Esophagus muscularis mucosa (tissue), 4 donors: ENCODE measurements at regions not wholly inside any gene's neighbourhood (a gene's known extent, or its start where the extent isn't known, plus 50 kb on each side); places are given as distances from the start of the nearest gene placed in this dataset.
"Not testable (repeated sequence)": the region's sequence is repeated elsewhere in the genome, so short reads cannot be mapped to it uniquely, and the experiment has no call there.

ENCODE experiments used
- DNase-seq: peaks from one replicate; pipeline ENCODE4 v3.0.0-alpha.2; 2017; ENCODE audit errors: extremely low spot score
- H3K27ac ChIP-seq, 4 donors: fragments of 200-600 bp; sonication (generic); replicated peaks in 1 of 4; 1 replicate in 3 of 4; 2 replicates in 1 of 4; pipeline ENCODE4 v1.5.1; 2016 to 2019; ENCODE audit warnings: mild to moderate bottlenecking in 1 of 4
- H3K27me3 ChIP-seq, 4 donors: fragments of 200-600 bp; sonication (generic); one replicate each; pipeline versions ENCODE4 v1.5.1 to v1.6.0; 2016 to 2019
- H3K36me3 ChIP-seq, 4 donors: fragments of 200-600 bp; sonication (generic); one replicate each; pipeline ENCODE4 v1.5.1; 2016 to 2019
- H3K4me1 ChIP-seq, 4 donors: fragments of 200-600 bp; sonication (generic); one replicate each; pipeline ENCODE4 v1.5.1; 2016 to 2019
- H3K4me3 ChIP-seq, 4 donors: fragments of 200-600 bp; sonication (generic); 1 replicate in 2 of 4; 2 replicates in 2 of 4; pipeline ENCODE4 v1.5.1; 2016 to 2019; ENCODE audit warnings: mild to moderate bottlenecking in 4 of 4, moderate library complexity in 1 of 4
- H3K9me3 ChIP-seq, 4 donors: fragments of 200-600 bp; sonication (generic); 1 replicate in 3 of 4; 2 replicates in 1 of 4; pipeline ENCODE4 v1.5.1; 2016 to 2019
- CTCF ChIP-seq, 3 experiments: fragments of 200-600 bp in 2 of 3; fragments of 450-650 bp in 1 of 3; sonication (generic) in 2 of 3; IDR thresholded peaks; one replicate each; pipeline ENCODE4 v1.5.1; 2017 to 2019; ENCODE audit warnings: antibody characterized with exemption in 3 of 3, mild to moderate bottlenecking in 2 of 3, moderate library complexity in 1 of 3
- EP300 ChIP-seq: sonication (generic); formaldehyde crosslinking; IDR thresholded peaks from one replicate; pipeline ENCODE4 v1.6.1; 2017; ENCODE audit warnings: antibody characterized with exemption
- POLR2A ChIP-seq: fragments of 450-650 bp; IDR thresholded peaks from one replicate; pipeline ENCODE4 v1.6.1; 2017; ENCODE audit warnings: antibody characterized with exemption, moderate library complexity, mild to moderate bottlenecking, low read depth
- POLR2AphosphoS5 ChIP-seq, 2 donors: sonication (generic); formaldehyde crosslinking; IDR thresholded peaks; one replicate each; pipeline ENCODE4 v1.6.1; 2017; ENCODE audit warnings: antibody characterized with exemption in 2 of 2
- WGBS: methylation state at CpG from one replicate; pipeline ENCODE4 v1.1.5; 2018; 5-methylcytosine and 5-hydroxymethylcytosine counted together
- intact Hi-C: fragments of 100-400 bp; cut with DNase I; formaldehyde crosslinking; loops from one replicate; pipeline ENCODE4 v1.15.1; 2023

- intact Hi-C loops, result loop anchor here (5.0 kb wide), 1 partner anchor 1067 kb away; no protein-coding TSS in a partner anchor
- no peaks in the 10 kb centered on the region for H3K9me3 ChIP-seq
- no peak overlapping the region for H3K4me3 ChIP-seq
- no peaks in the 10 kb centered on the region for H3K36me3 ChIP-seq
- no peaks in the 10 kb centered on the region for H3K27me3 ChIP-seq
- TF ChIP-seq POLR2A (no peak), CTCF (IDR thresholded peaks at IDR 0.05) (no peak), EP300 (no peak), POLR2AphosphoS5 (IDR thresholded peaks at IDR 0.05) (no peak)
- H3K4me1 ChIP-seq, result no peaks in the 10 kb centered on the region
- DNase-seq, result no peak
- WGBS, result 78% methylated on average over 2 of the region's 2 CpGs
- no peak overlapping the region for H3K27ac ChIP-seq
Measured at GRCh38 chr7:12493863-12494686, 76.4 kb upstream of the SCIN start.

GRCh38 chr7:12494687-12495024, 75.9 kb upstream of the SCIN start:
- Histone ChIP-seq H3K4me3 (no peak overlapping the region), H3K9me3 (no peaks in the 10 kb centered on the region), H3K36me3 (no peaks in the 10 kb centered on the region), H3K27me3 (no peaks in the 10 kb centered on the region), H3K27ac (no peak overlapping the region), H3K4me1 (no peaks in the 10 kb centered on the region)
- WGBS, result 98% methylated on average over 3 of the region's 3 CpGs
- intact Hi-C loops, result loop anchor here (5.0 kb wide), 1 partner anchor 1067 kb away; no protein-coding TSS in a partner anchor
- no peak for DNase-seq
- TF ChIP-seq POLR2A (no peak), EP300 (no peak), CTCF (IDR thresholded peaks at IDR 0.05) (no peak), POLR2AphosphoS5 (IDR thresholded peaks at IDR 0.05) (no peak)

- WGBS, result 85% methylated on average over 13 of the region's 31 CpGs
- H3K4me1 ChIP-seq, DNase-seq, H3K27me3 ChIP-seq, H3K36me3 ChIP-seq, intact Hi-C loops, H3K27ac ChIP-seq, H3K9me3 ChIP-seq: not testable (repeated sequence)
- peak; percentile 11 to 39 (median 25) for TF ChIP-seq CTCF (IDR thresholded peaks at IDR 0.05)
- peak overlapping the region in 1 of 4 donors; percentile 36 for H3K4me3 ChIP-seq
Measured at GRCh38 chr7:12496901-12497674, 73.4 kb upstream of the SCIN start.

- Histone ChIP-seq H3K4me1 (peaks cover 0 to 10% (median 0%) of the 10 kb centered on the region in 4 donors), H3K27ac (no peak overlapping the region), H3K4me3 (no peak overlapping the region), H3K9me3 (no peaks in the 10 kb centered on the region), H3K27me3 (no peaks in the 10 kb centered on the region), H3K36me3 (no peaks in the 10 kb centered on the region)
- DNase-seq, result no peak
- intact Hi-C loops, result no loop called here
- 29% methylated on average over 1 of the region's 1 CpG for WGBS
- TF ChIP-seq POLR2A (no peak), CTCF (IDR thresholded peaks at IDR 0.05) (no peak), EP300 (no peak), POLR2AphosphoS5 (IDR thresholded peaks at IDR 0.05) (no peak)
Measured at GRCh38 chr7:12504149-12504548, 66.4 kb upstream of the SCIN start.
